ENCODE measurements at regions not wholly inside any gene's neighbourhood (a gene's known extent, or its start where the extent isn't known, plus 50 kb on each side); places are given as distances from the start of the nearest gene placed in this dataset.

DNA sequence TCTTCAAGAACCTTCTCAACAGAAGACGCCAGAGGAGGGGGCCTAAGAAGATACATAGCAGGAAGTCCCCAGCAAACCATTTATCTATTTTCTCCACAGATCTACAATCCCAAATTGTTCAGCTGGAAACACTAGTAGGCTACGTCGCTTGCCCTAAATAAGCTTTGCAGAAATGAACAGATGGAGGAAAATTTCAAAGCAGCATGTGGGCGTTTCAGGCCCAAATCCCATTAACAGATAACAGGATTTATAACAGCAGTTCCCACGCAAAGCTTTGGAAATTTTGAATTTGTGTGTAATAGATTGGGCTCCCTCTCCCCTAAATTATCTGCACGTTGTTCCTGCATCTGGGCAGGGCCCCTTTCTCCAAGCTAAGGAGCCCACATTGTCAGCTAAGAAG, 60.6 kb upstream of the FRMD4A start:
- DNase-seq, result no peak
- no peaks in the 10 kb centered on the region for H3K27me3 ChIP-seq
- no peaks in the 10 kb centered on the region for H3K36me3 ChIP-seq (replicated peaks in 1 of 2)
- intact Hi-C loops (cut with DNase I), result no loop called here
- 63 to 74% (median 69%) methylated on average over 6 of the region's 6 CpGs for WGBS, 4 donors
- H3K4me3 ChIP-seq, result no peak overlapping the region
- no peak overlapping the region for H3K27ac ChIP-seq
- no peaks in the 10 kb centered on the region for H3K9me3 ChIP-seq (replicated peaks in 1 of 3)
- no peak for TF ChIP-seq POLR2A (IDR thresholded peaks at IDR 0.05)
- TF ChIP-seq, protein P1, sequence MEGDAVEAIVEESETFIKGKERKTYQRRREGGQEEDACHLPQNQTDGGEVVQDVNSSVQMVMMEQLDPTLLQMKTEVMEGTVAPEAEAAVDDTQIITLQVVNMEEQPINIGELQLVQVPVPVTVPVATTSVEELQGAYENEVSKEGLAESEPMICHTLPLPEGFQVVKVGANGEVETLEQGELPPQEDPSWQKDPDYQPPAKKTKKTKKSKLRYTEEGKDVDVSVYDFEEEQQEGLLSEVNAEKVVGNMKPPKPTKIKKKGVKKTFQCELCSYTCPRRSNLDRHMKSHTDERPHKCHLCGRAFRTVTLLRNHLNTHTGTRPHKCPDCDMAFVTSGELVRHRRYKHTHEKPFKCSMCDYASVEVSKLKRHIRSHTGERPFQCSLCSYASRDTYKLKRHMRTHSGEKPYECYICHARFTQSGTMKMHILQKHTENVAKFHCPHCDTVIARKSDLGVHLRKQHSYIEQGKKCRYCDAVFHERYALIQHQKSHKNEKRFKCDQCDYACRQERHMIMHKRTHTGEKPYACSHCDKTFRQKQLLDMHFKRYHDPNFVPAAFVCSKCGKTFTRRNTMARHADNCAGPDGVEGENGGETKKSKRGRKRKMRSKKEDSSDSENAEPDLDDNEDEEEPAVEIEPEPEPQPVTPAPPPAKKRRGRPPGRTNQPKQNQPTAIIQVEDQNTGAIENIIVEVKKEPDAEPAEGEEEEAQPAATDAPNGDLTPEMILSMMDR (IDR thresholded peaks at IDR 0.05), result no peak
- no peaks in the 10 kb centered on the region for H3K4me1 ChIP-seq (replicated peaks in 1 of 2)

DNA sequence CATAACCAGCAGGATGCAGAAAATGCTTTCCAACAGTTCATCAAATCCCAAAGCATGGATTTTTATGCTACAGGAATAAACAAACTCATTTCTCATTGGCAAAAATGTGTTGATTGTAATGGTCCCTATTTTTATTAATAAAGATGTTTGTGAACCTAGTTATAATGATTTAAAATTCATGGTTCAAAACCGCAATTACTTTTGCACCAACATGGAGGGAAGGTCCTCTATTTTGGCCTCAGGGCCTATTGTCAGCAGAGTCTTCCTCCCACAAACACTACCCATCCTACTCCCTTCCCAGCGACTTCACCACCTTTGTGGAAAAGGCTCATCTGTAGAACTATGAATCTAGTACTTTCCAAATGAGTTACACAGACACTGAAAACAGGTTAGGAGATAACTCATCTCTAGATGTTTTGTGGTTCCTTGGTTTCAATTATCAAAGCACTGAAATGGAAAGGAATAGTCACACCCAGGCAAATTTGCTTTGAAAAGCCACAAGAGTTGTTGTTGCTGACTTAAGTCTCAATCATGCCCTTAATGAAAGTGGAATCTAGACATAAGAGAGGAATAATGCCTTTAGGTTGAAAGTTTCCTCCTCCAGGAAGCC, 59.4 kb upstream of the FRMD4A start:
- H3K4me1 ChIP-seq (replicated peaks in 1 of 2), result no peaks in the 10 kb centered on the region
- intact Hi-C loops (cut with DNase I), result no loop called here
- no peak for DNase-seq
- 76 to 85% (median 77%) methylated on average over 2 of the region's 2 CpGs for WGBS, 4 donors
- no peaks in the 10 kb centered on the region for H3K27me3 ChIP-seq
- no peak overlapping the region for H3K27ac ChIP-seq
- no peak overlapping the region for H3K4me3 ChIP-seq
- no peaks in the 10 kb centered on the region for H3K9me3 ChIP-seq (replicated peaks in 1 of 3)
- TF ChIP-seq POLR2A (IDR thresholded peaks at IDR 0.05), result no peak
- TF ChIP-seq, protein P1 (IDR thresholded peaks at IDR 0.05), result no peak
- no peaks in the 10 kb centered on the region for H3K36me3 ChIP-seq (replicated peaks in 1 of 2)

DNA sequence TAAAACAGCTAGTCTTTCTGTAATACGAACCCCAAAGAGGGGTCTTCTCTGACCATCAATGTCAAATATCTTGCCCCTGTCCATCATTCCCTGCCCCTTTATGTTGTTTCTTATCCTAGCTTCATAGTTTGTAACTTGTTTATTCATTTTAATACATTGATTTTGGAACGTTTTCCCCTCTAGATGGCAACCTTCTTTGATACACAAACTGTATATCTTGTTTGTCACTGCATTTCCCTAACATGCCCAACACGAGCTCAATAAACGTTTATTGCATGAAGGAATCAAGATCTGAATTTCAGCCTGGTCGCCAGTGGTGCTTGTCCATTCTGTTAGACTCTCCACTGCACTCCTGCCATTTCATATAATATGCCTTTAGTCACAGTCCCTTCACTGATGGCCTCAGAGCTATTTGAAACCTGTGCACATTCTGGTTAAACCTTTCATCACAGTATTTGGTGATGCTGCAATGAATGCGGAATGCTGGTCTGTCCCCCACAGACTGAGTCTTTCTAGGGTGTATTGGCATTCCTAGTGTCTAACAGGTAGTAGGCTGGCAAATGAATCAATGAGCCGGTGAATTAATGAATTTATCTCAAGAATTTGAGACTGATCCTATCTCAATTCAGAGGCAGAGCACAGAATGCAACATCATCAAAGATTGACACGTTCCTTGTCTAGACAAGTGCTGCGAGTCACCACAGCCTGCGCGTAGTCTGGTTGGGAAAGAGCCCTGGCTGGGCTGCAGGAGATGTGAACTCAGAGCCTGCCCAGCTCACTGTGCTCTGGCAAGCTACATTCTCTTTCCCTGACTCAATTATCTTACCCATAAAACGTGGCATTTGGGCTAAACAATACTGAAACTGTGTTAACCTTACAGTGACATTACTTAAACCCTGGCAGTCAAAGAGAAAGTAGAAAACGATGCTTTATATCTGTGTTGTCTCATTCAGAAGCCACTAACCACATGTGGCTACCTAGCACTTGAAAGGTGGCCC, 55.2 kb upstream of the FRMD4A start:
- intact Hi-C loops (cut with DNase I), result no loop called here
- DNase-seq, result no peak
- H3K36me3 ChIP-seq (replicated peaks in 1 of 2), result no peaks in the 10 kb centered on the region
- H3K4me1 ChIP-seq (replicated peaks in 1 of 2), result no peaks in the 10 kb centered on the region
- H3K27me3 ChIP-seq, result no peaks in the 10 kb centered on the region
- no peak for TF ChIP-seq POLR2A (IDR thresholded peaks at IDR 0.05)
- TF ChIP-seq, protein P1 (IDR thresholded peaks at IDR 0.05), result peak in 1 of 6 experiments; percentile 9
- H3K4me3 ChIP-seq, result no peak overlapping the region
- WGBS, 4 donors, result 51 to 55% (median 55%) methylated on average over 13 of the region's 13 CpGs
- H3K9me3 ChIP-seq (replicated peaks in 1 of 3), result no peaks in the 10 kb centered on the region
- H3K27ac ChIP-seq, result no peak overlapping the region

DNA sequence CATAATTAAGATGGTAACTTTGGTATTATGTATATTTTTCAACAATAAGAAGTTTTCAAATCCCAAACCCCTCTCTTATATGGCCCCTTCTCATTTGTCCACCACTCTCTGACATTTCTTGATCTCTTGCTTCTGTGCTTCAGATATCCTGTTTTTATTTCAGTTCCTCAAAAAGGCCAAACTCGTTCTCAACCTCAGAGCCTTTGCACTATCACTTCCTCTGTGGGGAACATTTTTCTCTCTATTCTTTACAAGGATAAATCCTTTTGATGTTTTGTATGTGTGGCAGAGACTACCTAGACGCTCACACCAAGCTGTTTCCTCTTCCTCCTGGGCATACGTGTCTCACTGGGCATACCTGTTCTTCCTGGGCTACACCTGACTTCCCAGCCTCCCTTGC, 54.2 kb upstream of the FRMD4A start:
- intact Hi-C loops (cut with DNase I), result no loop called here
- DNase-seq, result no peak
- TF ChIP-seq, protein P1 (IDR thresholded peaks at IDR 0.05), result no peak
- no peak for TF ChIP-seq POLR2A (IDR thresholded peaks at IDR 0.05)
- no peaks in the 10 kb centered on the region for H3K36me3 ChIP-seq (replicated peaks in 1 of 2)
- no peak overlapping the region for H3K4me3 ChIP-seq
- no peaks in the 10 kb centered on the region for H3K27me3 ChIP-seq
- no peaks in the 10 kb centered on the region for H3K9me3 ChIP-seq (replicated peaks in 1 of 3)
- H3K27ac ChIP-seq, result no peak overlapping the region
- WGBS, 4 donors, result 28 to 44% (median 33%) methylated on average over 3 of the region's 3 CpGs
- H3K4me1 ChIP-seq (replicated peaks in 1 of 2), result no peaks in the 10 kb centered on the region
